HG02678 (cell line): ENCODE measurements at regions not wholly inside any gene's neighbourhood (a gene's known extent, or its start where the extent isn't known, plus 50 kb on each side); places are given as distances from the start of the nearest gene placed in this dataset.

Experiments
- ATAC-seq: cut with Tn5 transposase; IDR thresholded peaks from one replicate; pipeline ENCODE4 v1.9.1; 2021; ENCODE audit warnings: mild to moderate bottlenecking, moderate library complexity; ENCODE audit not compliant: unreplicated experiment

DNA sequence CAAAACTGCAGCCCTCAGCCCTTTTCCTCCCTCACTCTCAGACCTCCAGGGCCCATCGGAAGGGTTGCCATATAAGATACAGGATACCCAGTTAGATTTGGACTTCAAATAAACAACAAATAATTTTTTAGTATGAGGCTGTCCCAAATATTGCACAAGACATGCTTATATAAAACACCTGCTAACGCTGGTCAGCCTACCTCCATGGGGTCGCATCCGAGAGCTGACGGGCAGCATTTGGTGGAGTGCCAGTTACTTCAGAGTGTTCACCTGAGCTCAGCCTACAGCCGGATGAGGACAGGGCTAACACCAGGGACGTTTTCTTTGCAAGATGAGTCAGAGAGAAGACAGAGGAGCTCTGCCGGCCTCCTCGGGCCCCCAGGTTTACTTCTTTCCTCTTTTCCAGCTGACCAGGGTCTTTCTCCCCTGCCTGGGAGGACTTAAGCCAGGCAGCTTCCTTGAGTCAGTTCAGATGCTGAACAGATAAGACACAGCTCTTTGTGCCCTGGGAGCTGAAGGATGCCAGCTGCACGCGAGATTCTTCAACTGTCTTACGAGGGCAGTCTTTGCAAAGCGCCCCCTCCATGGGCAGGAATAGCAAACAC lies 141.2 kb upstream of the KCNG1 start:
- ATAC-seq: no peak

DNA sequence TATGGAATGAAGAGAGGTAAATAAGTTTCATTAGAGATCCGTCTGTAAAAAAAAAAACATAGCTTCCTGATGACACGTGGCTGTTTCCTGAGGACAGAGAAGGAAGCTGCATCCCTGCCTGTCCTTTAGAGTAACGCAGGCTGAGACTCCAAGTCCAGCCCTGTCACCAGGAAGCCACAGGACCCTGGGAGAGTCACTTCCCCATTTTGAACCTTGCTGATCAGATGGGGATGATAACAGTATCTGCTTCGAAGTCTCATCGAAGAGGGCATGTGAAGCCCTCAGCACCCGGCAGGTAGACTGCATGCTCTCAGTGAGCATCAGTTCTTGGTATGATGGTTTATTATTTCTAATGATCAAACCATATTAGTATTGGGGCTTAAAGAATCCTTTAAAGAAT lies 139.1 kb upstream of the KCNG1 start:
- no peak for ATAC-seq

DNA sequence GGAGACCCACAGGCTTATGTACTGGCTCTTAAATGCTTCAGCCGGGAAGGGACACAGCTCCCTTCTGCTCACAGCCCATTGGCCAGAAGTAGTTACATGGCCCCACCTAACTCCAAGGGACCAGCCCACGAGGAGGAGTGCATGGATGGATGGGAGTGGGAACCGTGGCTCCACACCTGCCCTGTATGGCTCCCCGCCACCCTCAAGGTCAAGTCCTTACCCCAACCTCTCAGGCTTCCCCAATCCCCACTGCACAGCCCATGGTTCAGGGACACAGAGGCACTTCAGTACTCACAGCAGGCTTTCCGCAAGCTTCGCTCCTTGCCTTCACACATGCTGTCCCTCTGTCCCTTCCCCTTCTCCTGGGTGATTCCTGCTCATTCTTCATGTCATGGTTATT lies 137.9 kb upstream of the KCNG1 start:
- no peak for ATAC-seq

DNA sequence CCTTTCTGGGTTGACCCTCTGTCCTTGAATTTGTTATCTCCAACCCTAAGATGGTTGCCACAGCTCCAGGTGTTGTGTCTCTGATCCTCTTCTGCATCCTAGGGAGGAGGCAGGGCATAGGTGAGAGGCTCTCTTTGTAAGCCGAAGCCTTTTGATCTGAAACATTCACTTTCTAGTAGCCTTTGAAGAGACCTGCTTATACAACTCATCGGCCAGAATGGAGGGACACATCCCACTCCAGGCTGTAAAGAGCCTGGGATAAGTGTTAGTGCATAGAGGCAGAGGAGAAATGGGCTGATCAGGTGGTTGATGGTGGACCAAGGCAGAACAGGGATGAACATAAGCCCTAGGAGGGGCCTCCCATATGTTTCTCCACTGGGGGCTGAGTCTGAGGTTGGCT lies 137.1 kb upstream of the KCNG1 start:
- no peak for ATAC-seq

DNA sequence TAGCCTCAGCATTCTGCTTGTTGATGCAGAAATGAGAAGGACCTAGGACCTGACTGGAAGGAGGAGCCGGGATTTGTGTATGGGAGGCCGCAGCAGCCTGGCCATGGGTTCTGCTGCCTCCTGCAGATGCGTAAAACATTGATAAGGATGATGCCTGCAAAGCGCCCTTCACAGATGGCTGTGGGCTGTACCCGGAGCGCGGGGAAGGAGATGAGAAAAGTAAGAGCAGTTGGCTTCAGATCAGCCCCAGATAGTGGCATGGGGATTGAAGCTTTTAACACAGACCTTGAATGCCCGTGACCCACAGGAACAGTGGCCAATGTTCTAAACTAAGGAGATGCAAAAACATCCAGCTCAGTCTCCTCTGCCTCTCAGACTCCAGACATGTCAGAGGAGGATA lies 136.4 kb upstream of the KCNG1 start:
- no peak for ATAC-seq

DNA sequence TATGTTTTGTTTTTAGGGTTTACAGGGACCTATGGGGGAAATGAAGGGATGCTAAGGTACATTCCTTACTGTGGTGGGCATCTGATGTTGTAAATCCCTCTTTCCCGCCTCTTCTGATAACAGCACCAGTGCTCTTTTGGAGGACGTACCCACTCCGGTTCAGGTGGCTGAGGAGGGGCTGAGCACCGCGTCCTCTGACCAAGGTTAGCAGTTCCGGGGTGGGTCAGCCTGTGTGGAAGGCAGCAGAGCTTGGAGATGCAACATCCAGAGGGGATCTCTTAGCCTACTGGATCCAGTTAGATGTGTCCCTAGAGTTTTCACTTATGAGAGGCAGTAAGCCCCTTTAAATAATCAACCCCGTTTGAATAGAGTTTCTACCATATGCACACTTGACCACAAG lies 135.3 kb upstream of the KCNG1 start:
- no peak for ATAC-seq

DNA sequence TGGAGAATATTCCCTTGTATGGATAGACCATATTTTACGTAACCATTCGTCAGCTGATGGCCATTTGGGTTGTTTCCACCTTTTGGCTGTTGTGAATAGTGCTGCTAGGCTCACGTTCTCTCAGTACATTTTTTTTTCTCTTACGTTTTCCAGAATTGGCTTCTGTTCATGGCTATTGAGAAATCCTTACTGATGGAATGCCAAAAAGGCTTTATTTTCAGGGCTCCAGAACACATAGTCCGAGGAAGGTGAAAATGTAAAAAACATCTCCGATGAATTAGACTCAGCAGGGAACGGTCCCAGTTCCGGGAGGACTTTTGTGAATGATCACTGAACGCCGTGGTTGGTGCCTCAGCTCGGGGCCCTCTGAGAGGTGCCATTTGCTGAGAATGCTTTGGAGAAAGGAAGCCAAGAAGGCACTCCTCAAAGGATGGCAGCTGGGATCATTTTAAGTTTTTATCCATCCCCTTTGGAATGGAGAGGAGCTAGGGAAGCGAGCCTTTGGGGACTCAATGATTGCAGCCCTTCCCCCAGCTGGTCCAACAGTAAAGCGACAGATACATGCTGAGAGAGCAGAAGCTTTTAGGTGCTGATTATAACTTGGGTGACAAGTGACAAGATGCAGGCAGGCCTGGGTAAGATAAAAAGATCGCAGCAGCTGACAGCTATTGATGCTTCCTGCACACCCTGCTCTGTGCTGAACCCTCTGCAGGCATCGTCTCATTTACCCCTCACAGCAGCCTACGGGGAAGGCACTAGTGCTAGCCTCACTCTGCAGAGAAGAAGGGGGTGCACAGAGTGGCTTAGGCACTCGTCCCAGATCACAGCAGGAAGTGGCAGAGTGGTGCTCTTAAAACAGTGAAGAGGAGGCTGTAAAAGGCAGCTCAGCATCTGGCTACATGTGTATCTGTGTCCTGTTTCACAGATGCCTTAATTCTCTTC lies 133.4 kb upstream of the KCNG1 start:
- ATAC-seq: no peak

DNA sequence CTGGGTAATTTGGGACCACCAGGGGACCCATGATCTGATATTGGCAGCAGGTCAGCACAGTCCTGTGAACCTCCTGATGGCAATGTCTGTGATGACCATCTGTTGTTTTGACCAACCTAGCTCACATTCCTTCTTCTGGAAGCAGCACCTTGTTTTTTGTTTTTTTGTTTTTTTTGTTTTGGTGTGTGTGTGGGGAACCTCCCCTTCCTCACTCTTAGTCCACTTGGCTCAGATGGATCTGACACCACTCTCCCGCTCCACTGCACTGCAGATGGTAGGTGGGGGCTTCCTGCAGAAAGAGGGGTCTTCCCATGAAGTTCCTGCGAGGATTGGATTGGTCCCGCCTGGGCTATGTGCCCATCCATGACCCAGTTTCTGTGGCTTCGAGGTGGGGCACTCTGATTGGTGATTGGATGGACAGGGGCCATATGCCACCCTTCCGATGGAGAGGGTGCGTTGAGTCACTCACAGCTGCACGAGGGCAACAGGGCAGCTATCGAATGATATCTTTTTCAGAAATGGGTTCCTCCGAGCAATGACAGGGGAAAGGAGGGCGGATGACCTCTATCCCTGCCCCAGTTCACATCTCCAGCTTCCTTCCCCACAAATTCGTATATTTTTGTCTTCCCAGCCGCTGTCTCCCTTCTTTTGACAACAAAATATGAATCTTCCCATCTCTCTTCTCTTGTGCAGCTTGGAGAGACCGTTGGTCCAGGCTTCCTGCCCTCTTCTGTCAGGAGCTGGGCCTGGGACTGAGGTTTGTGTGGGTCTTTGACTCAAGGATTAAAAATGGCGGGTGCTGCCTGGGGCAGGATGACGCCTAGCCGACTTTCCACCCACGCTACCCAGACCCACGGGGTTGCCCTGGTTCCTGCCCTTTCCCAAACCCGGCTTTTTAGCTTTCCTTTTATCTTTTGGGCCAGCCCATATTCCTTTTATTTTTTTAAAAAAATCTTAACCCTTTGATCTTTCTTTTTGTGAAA lies 132.1 kb upstream of the KCNG1 start:
- ATAC-seq: no peak

DNA sequence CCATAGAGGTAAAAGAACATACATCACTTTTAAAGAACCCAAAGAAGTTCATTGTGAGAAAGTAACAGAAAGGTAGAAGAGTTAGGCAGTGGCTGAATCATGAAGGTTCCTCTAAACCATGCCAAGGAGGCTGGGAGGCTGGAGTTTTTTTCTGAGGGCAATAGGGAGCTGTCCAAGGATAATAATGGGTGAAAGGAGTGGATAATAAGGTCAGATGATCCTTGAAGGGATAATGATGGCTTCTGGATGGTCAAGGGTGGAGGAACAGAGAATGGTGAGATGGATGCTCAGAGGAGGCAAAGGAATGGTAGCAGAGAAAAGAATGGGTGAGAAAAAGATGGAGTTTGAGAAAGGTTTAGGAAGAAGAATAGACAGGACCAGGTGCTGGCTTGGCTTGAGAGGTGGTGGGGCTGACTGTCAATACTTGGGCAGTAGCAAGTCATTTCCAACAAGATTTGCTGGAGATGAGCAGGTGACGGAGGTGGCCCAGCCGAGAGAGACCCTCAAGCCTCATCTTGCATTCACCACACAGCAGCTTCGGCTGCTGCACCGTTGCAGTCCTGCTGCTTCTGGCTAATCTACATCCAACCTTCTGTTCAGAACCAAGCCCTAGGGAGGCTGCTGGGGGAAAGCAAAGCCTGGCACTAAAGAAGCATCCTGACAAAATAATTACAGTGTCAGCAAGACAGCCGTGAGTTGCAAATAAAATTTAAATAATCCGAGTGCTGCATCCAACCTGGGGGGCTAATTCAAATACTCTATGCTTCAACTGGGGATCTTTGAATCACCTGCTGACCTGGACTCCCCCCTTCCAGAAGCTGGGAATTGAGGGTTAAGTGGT lies 131.2 kb upstream of the KCNG1 start:
- no peak for ATAC-seq

DNA sequence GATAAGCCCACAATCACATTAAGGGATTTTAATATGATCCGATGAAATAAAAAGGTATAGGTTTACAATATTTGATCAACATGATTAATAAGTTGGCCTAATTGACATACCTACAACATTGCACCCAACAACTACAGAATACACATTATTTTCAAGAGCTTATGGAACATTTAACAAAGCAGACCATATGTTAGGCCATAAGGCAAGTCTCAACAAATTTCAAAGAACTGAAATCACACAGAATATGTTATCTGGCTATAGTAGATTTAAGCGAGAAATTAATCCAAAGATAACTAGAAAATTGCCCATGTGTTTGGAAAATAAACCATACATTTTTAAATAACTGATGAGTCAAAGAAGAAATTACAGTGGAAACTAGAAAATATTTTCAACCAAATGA lies 126.0 kb upstream of the KCNG1 start:
- no peak for ATAC-seq

DNA sequence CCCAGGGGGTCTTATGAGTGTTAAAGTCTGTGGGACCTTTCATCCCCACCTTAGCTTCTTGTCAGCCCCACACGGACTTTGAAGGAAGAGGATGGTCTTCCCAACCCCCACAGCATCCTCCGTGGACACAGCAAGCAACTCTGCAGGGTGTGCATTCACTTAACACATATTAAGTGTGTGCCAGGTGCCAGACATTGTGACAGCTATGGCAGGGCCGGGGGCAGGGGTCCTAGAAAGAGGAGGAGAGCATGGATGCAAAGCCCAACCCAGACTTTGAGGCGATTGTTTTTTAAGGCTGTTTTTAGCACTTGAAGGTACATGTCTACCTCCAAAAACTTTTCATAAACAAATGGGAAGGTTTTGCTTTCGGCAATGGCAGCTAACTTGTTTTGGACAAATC lies 121.6 kb upstream of the KCNG1 start:
- ATAC-seq: no peak

DNA sequence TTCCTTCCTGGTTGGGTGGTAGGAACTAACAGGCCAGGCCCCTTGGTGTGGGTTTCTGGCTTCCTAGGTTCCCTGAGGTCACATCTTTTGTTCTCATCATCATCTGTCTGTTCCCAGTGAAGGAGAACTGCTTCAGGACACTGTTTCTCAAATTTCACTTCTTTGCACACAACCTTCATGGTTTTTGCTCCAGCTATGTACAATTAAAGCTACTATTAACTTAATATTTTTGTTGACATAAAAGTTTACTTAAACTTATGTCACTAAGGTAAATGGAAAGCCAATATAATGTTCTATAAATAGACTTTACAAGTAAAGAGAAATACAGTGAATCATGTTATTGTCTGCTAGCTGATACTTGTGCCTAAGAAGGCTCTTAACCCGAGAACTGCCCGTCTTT lies 120.7 kb upstream of the KCNG1 start:
- no peak for ATAC-seq

DNA sequence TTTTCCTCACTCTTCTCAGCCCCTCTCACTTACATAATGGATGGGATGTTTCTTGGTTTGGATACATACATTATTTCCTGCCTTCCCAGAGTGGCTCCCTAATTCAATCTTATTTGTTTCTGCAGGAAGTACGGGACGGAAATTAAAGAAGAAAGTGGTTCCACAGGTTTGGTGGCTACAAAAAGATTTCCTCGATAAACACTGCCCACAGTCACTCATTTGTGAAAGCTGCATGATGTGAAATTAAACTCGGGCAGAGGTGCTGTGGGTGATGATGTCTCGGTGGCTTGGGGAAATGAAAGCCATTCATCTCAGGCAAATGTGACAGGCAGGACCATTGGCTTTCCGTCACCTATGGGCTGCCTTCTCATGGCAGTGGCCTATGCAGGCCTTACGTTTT lies 119.5 kb upstream of the KCNG1 start:
- no peak for ATAC-seq

DNA sequence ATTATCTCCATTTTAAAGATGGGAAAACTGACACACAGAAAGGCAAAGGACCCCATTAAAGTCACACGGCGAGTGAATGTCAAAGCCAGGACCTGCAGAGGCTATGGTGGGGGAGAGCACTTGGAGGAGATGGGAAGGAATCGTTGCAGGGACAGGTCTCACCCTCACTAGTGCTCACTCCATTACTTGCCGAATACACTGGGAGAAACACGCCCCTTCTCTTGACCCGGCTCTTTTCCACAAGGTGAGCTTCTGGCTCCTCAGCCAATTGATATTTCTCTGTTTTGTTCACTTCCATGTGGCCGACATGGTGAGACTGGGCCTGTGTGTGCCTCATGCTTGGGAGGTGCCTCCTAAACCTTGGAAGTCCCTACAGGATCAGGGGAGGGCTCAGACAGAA lies 117.8 kb upstream of the KCNG1 start:
- ATAC-seq: no peak

DNA sequence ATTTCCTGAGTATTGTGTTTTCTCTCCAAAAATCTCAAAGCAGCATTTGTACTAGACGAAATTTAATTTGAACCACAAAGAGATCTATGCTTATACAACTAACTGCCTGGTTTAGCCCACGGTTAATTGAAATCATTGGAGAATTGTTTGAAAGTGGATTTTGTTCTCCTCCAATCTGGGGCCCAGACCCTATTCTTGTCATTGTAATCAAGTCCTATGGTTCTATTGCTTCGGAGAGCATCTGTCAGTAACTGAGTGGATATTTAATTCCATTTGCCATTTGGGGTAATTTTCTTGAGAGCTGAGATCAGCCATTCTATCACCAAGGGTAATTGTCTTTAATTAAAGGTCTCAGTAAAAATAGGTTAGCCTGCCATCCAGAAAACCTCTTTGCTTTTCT lies 117.0 kb upstream of the KCNG1 start:
- no peak for ATAC-seq

DNA sequence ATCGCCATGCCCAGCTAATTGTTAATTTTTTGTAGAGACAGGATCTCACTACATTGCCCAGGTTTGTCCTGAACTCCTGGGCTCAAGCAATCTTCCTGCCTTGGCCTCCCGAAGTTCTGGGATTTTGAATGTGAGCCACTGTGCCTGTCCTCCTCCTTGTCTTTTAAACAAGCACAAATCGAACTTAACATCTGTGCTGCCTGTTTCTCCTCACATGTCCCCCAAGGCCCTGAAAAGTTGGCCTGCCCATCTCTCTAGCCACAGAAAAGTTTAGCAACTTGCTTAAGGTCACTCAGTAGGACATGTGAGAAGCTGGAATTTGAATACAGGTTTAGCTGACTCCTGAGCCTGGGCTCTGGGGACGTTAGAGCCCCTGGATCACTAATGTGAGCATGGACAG lies 115.7 kb upstream of the KCNG1 start:
- ATAC-seq: no peak

DNA sequence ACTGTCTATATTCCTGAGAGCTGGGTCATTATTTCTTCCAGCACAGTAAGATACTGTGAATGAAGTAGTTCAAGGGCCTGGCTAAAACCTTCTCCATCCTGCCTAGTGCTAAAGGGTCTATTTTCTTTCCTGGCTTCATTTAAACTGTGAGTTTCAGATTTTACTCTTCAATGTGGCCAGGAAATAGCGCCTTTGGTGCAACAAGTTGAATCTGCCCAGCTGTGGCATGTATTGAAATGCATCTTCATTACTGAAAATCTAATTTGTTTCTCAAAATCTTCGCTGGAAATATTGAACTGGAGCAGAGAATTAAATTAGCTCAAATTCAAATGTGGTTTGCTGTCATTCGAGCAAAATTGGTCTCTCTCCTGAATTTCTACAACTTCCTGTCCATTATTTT lies 114.6 kb upstream of the KCNG1 start:
- ATAC-seq: no peak

DNA sequence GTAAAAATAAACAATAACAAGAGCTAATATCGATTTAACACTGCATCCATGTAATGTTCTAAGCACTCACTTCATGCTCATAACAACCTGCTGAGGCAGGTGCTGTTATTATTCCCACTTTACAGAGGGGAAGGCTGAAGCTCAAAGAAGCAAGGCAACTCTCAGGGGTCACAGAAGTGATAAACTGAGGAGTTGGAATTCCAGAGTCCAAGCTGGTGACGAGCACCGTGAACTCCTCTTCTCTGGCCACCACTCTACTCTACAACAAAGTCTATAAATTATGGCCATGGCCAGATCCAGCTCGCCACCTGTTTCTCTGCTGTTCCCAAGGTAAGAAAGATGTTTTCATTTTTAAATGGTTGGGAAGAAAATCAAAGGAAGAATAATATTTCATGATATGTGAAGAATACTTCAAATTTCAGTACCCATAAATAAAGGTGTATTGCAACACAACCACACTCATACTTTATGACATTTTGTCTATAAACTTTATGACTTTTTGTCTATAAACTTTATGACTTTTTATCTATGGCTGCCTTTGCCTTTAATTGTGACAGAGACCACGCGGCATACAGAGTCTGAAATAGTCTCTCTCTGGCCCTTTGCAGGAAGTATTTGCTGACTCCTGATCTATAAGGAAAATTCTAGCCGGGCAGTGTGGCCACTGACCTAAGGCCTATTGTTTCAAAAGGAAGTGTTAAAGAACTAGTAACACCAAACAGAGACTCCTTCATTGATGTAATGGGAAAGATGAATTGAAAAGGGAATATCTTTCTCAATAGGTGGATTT lies 113.2 kb upstream of the KCNG1 start:
- no peak for ATAC-seq

DNA sequence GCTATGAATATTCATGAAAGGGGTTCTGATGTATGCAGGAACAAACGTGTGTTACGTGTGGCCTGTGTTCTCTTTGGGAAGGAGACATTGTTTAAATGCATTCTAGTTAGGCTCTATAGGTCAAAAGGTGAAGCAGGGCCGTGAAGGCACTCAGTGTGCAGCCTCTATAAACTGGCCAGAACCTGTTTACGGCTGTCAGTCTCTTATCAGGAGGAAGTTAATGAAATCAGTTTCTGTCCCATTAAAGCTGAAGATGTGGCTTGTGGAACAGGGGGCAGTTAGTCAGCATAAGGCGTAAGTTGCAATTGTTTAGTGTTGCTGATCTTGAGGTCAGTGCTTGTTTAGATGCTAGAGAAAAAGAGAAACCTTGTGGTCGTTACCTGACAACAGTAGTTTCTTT lies 111.5 kb upstream of the KCNG1 start:
- ATAC-seq: no peak

DNA sequence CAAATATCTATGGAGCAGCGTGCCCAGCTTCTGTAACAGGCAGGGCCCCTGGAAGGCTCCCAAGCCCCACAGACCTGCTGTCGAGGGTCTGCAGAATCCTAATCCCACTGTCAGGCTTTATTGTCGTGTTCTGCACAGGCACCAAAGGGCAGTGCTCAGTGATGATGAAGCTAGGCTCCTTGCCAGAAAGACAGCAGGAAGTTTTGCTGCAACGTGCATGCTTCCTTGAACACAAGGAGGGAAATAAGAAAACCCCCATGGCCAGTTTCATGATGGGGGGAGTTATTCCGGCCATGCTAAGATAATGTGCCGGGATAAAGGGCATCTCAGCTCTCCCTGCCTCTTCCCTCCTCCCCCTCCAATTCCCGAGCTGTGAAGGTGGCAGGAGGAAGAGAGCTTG lies 109.4 kb upstream of the KCNG1 start:
- ATAC-seq: no peak
